Endothelial cell of umbilical vein (primary cell): ENCODE measurements at regions not wholly inside any gene's neighbourhood (a gene's known extent, or its start where the extent isn't known, plus 50 kb on each side); places are given as distances from the start of the nearest gene placed in this dataset.

Source experiments
- BruUV-seq: library from RNA; stranded (reverse); fragments of 400-500 nt; replicated peaks from 2 replicates; lab custom pipeline; 2021; lab: Mats Ljungman, UMichigan
- CTCF ChIA-PET: fragments of 300-600, 350-600 bp; sonication (Branson Sonifier 250); formaldehyde crosslinking; loops from one replicate; lab custom pipeline; 2021; ENCODE audit warnings: antibody characterized with exemption, inconsistent platforms; lab: Charles Lee
- POLR2A ChIA-PET: fragments of 300-600, 350-600 bp; sonication (Branson Sonifier 250); formaldehyde crosslinking; loops from one replicate; lab custom pipeline; 2021; ENCODE audit warnings: antibody characterized with exemption, inconsistent platforms; lab: Charles Lee
- DNase-seq: peaks from one replicate; pipeline ENCODE4 v3.0.0-alpha.2; 2011; ENCODE audit warnings: low read depth, low spot score
- FAIRE-seq: peaks from 2 replicates; lab custom pipeline; 2011; peaks lifted over from hg19 to GRCh38; lab: Jason Lieb, UNC
- H2AFZ ChIP-seq: 2 replicates; pipeline ENCODE4 v1.6.0; 2012; ENCODE audit warnings: low read depth, low read length, control low read depth, inconsistent platforms
- H3K27ac ChIP-seq: 2 replicates; pipeline ENCODE4 v1.5.1; 2011; ENCODE audit warnings: low read depth, mild to moderate bottlenecking, control low read depth, low read length, moderate library complexity; ENCODE audit not compliant: insufficient read depth
- H3K27me3 ChIP-seq, 2 experiments: 2 replicates each; pipeline versions ENCODE4 v1.6.0 to v1.6.1; 2011; ENCODE audit warnings: low read length in 2 of 2, mixed read lengths in 1 of 2; ENCODE audit not compliant: control insufficient read depth in 2 of 2, insufficient read depth in 2 of 2
- H3K36me3 ChIP-seq, 2 experiments: 2 replicates in 1 of 2; 3 replicates in 1 of 2; pipeline ENCODE4 v1.5.1; 2011; ENCODE audit warnings: low read length in 2 of 2, mild to moderate bottlenecking in 1 of 2, moderate library complexity in 1 of 2; ENCODE audit not compliant: control insufficient read depth in 2 of 2, insufficient read depth in 2 of 2; ENCODE audit errors: extremely low read depth in 1 of 2
- H3K4me1 ChIP-seq: 3 replicates; pipeline ENCODE4 v1.5.1; 2011; ENCODE audit warnings: mild to moderate bottlenecking, low read length; ENCODE audit not compliant: control insufficient read depth, insufficient read depth; ENCODE audit errors: extremely low read depth
- H3K4me2 ChIP-seq: 2 replicates; pipeline ENCODE4 v1.6.1; 2011; ENCODE audit warnings: low read length, control low read depth, mixed read lengths; ENCODE audit not compliant: insufficient read depth
- H3K4me3 ChIP-seq, 3 experiments: fragments of 200-600 bp in 1 of 3; sonication (generic), shearing (Covaris generic) in 1 of 3; replicated peaks in 1 of 3; 2 replicates each; pipeline ENCODE4 v1.5.1; 2011 to 2016; ENCODE audit warnings: control low read depth in 3 of 3, low read length in 3 of 3, mild to moderate bottlenecking in 2 of 3, inconsistent platforms in 1 of 3, low read depth in 1 of 3, moderate library complexity in 1 of 3; ENCODE audit not compliant: insufficient read depth in 1 of 3
- H3K79me2 ChIP-seq: 2 replicates; pipeline ENCODE4 v1.6.0; 2012; ENCODE audit warnings: low read length, inconsistent platforms; ENCODE audit not compliant: control insufficient read depth, insufficient read depth
- H3K9ac ChIP-seq: replicated peaks from 2 replicates; pipeline ENCODE3; 2011; ENCODE audit warnings: low read length, control low read depth; ENCODE audit not compliant: insufficient read depth; ENCODE audit errors: extremely low read depth
- H3K9me1 ChIP-seq: replicated peaks from 3 replicates; pipeline ENCODE4 v1.6.0; 2011; ENCODE audit warnings: mild to moderate bottlenecking, low read length; ENCODE audit not compliant: control insufficient read depth, insufficient read depth; ENCODE audit errors: extremely low read depth
- H3K9me3 ChIP-seq: replicated peaks from 2 replicates; pipeline ENCODE4 v1.5.1; 2012; ENCODE audit warnings: low read length, inconsistent platforms; ENCODE audit not compliant: control insufficient read depth, insufficient read depth
- H4K20me1 ChIP-seq: replicated peaks from 2 replicates; pipeline ENCODE3; 2011; ENCODE audit warnings: mild to moderate bottlenecking, low read length; ENCODE audit not compliant: control insufficient read depth, insufficient read depth; ENCODE audit errors: extremely low read depth
- EZH2 ChIP-seq: IDR thresholded peaks from 2 replicates; pipeline ENCODE4 v1.6.1; 2012; ENCODE audit warnings: borderline replicate concordance, low read depth, mild to moderate bottlenecking, moderate library complexity, low read length, inconsistent platforms; ENCODE audit not compliant: severe bottlenecking
- FOS ChIP-seq: IDR thresholded peaks from 2 replicates; pipeline ENCODE4 v1.6.1; 2011; ENCODE audit warnings: mild to moderate bottlenecking, low read length, moderate library complexity, borderline replicate concordance; ENCODE audit not compliant: insufficient read depth
- GATA2 ChIP-seq: IDR thresholded peaks from 2 replicates; pipeline ENCODE4 v1.7.0; 2011; ENCODE audit warnings: low read depth, mild to moderate bottlenecking, moderate library complexity, mixed read lengths, low read length; ENCODE audit not compliant: insufficient read length, insufficient read depth
- JUN ChIP-seq: IDR thresholded peaks from 2 replicates; pipeline ENCODE4 v1.6.1; 2011; ENCODE audit warnings: borderline replicate concordance, low read depth; ENCODE audit not compliant: insufficient read length, insufficient read depth
- MYC ChIP-seq: IDR thresholded peaks from one replicate; pipeline ENCODE4 v1.6.1; 2011; ENCODE audit warnings: mild to moderate bottlenecking, low read depth, low read length
- POLR2A ChIP-seq: IDR thresholded peaks from 2 replicates; pipeline ENCODE4 v1.6.1; 2012; ENCODE audit warnings: low read depth, mild to moderate bottlenecking, control low read depth, low read length
- POLR2AphosphoS5 ChIP-seq: IDR thresholded peaks from 2 replicates; pipeline ENCODE4 v1.6.1; 2012; ENCODE audit warnings: low read depth, mild to moderate bottlenecking, control low read depth, low read length, moderate library complexity; ENCODE audit not compliant: insufficient read depth
- dilution Hi-C: fragments of 300-500 bp; cut with MboI; formaldehyde crosslinking; loops from one replicate; pipeline ENCODE4 v1.15.0; 2019; ENCODE audit warnings: low sequenced_read_pairs; ENCODE audit not compliant: extremely low pct_ligation_motif_present
- intact Hi-C: fragments of 100-400 bp; cut with micrococcal nuclease; formaldehyde crosslinking; loops from one replicate; pipeline ENCODE4 v1.10.0; 2022
- TF ChIP-seq, protein P1 (sequence below), 2 donors: IDR thresholded peaks; 1 replicate in 1 of 2; 2 replicates in 1 of 2; pipeline ENCODE4 v1.5.1; 2011; ENCODE audit warnings: low read length in 2 of 2, mild to moderate bottlenecking in 2 of 2, moderate library complexity in 2 of 2, control low read depth in 1 of 2, inconsistent platforms in 1 of 2, low read depth in 1 of 2; ENCODE audit not compliant: insufficient read depth in 1 of 2; ENCODE audit errors: extremely low read depth in 1 of 2
- TF ChIP-seq, protein P2 (sequence below): IDR thresholded peaks from 2 replicates; pipeline ENCODE4 v1.6.1; 2011; ENCODE audit not compliant: insufficient read depth, insufficient read length

DNA sequence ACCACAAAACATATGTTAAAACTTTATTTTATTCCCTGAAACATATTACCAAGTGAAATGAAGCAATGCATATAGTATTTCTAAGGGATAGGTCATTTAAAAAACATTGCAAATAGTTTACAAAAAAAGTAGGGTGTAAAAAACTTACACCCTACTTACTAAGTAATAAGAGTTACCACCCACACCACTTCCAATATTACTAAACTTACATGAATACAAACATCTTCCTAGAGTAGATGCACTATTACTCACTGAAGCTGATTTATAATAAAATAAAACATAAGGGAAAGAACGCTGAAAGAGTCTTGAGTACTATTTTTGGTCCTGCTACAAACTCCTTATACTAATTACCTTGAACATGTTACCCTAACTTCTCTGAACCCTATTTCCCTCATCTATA, 289.4 kb downstream of the HINT1 start:
- TF ChIP-seq MYC (no peak), FOS (no peak), POLR2AphosphoS5 (no peak), POLR2A (no peak), EZH2 (no peak), JUN (no peak), GATA2 (no peak)
- TF ChIP-seq, protein P1, sequence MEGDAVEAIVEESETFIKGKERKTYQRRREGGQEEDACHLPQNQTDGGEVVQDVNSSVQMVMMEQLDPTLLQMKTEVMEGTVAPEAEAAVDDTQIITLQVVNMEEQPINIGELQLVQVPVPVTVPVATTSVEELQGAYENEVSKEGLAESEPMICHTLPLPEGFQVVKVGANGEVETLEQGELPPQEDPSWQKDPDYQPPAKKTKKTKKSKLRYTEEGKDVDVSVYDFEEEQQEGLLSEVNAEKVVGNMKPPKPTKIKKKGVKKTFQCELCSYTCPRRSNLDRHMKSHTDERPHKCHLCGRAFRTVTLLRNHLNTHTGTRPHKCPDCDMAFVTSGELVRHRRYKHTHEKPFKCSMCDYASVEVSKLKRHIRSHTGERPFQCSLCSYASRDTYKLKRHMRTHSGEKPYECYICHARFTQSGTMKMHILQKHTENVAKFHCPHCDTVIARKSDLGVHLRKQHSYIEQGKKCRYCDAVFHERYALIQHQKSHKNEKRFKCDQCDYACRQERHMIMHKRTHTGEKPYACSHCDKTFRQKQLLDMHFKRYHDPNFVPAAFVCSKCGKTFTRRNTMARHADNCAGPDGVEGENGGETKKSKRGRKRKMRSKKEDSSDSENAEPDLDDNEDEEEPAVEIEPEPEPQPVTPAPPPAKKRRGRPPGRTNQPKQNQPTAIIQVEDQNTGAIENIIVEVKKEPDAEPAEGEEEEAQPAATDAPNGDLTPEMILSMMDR (IDR thresholded peaks at IDR 0.05; ENCODE audit: extremely low read depth in 1 of 2, insufficient read depth in 1 of 2, low read depth in 1 of 2, low read length in 2 of 2): no peak
- TF ChIP-seq, protein P2, sequence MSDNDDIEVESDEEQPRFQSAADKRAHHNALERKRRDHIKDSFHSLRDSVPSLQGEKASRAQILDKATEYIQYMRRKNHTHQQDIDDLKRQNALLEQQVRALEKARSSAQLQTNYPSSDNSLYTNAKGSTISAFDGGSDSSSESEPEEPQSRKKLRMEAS: no peak
- Histone ChIP-seq H2AFZ (no peak overlapping the region), H3K9ac (no peak overlapping the region), H4K20me1 (no peaks in the 10 kb centered on the region), H3K27me3 (no peaks in the 10 kb centered on the region), H3K4me1 (no peaks in the 10 kb centered on the region), H3K9me1 (no peaks in the 10 kb centered on the region), H3K79me2 (no peaks in the 10 kb centered on the region), H3K36me3 (no peaks in the 10 kb centered on the region), H3K27ac (no peak overlapping the region), H3K4me2 (no peak overlapping the region), H3K9me3 (no peaks in the 10 kb centered on the region), H3K4me3 (no peak overlapping the region)
- DNase-seq: no peak
- dilution Hi-C loops: no loop called here
- no TSS peak for BruUV-seq
- FAIRE-seq: no peak
- ChIA-PET POLR2A (no interaction called here), CTCF (no interaction called here)
- intact Hi-C loops: no loop called here
